IMR-90 (cell line): ENCODE measurements at regions not wholly inside any gene's neighbourhood (a gene's known extent, or its start where the extent isn't known, plus 50 kb on each side); places are given as distances from the start of the nearest gene placed in this dataset.

Source experiments
- ATAC-seq: fragments of 200-7000 bp; cut with Tn5 transposase; 2 replicates; pipeline ENCODE4 v1.9.1; 2020; ENCODE audit warnings: low read depth, mild to moderate bottlenecking, moderate library complexity
- BruUV-seq: library from RNA; stranded (reverse); fragments of 400-500 nt; replicated peaks from 2 replicates; lab custom pipeline; 2021; lab: Mats Ljungman, UMichigan
- CTCF ChIA-PET: fragments of 300-600 bp; formaldehyde crosslinking; extraction: SDS; loops from one replicate; lab custom pipeline; 2021; ENCODE audit warnings: antibody characterized with exemption; lab: Yijun Ruan, JAX
- POLR2A ChIA-PET: fragments of 300-600 bp; sonication (Branson Sonifier 250); formaldehyde crosslinking; loops from one replicate; lab custom pipeline; 2022; ENCODE audit warnings: antibody characterized with exemption; ENCODE audit not compliant: unreplicated experiment; lab: Charles Lee
- DNase-seq: peaks from one replicate; pipeline ENCODE4 v3.0.0; 2013
- H2AFZ ChIP-seq: replicated peaks from 2 replicates; pipeline ENCODE3; 2013; ENCODE audit warnings: low read length, mild to moderate bottlenecking; ENCODE audit not compliant: poor library complexity
- H2AK5ac ChIP-seq: 2 replicates; pipeline ENCODE4 v1.6.1; 2013; ENCODE audit warnings: low read depth, low read length, inconsistent platforms
- H2AK9ac ChIP-seq: replicated peaks from 2 replicates; pipeline ENCODE3; 2013; ENCODE audit warnings: mild to moderate bottlenecking, low read depth, low read length, moderate library complexity; ENCODE audit not compliant: poor library complexity
- H2BK120ac ChIP-seq: 2 replicates; pipeline ENCODE4 v1.6.1; 2013; ENCODE audit warnings: low read depth, low read length, inconsistent platforms
- H2BK15ac ChIP-seq: 3 replicates; pipeline ENCODE4 v1.6.1; 2013; ENCODE audit warnings: low read depth, low read length, inconsistent platforms
- H2BK20ac ChIP-seq: 2 replicates; pipeline ENCODE4 v1.6.1; 2013; ENCODE audit warnings: low read depth, mild to moderate bottlenecking, inconsistent platforms, low read length, moderate library complexity
- H2BK5ac ChIP-seq: 2 replicates; pipeline ENCODE4 v1.6.1; 2013; ENCODE audit warnings: mild to moderate bottlenecking, low read depth, low read length, inconsistent platforms; ENCODE audit not compliant: poor library complexity, severe bottlenecking
- H3K14ac ChIP-seq: replicated peaks from 2 replicates; pipeline ENCODE4 v1.6.1; 2013; ENCODE audit warnings: low read depth, low read length, inconsistent platforms
- H3K18ac ChIP-seq: 2 replicates; pipeline ENCODE4 v1.6.1; 2013; ENCODE audit warnings: low read depth, low read length, control low read depth
- H3K23ac ChIP-seq: 2 replicates; pipeline ENCODE4 v1.6.1; 2013; ENCODE audit warnings: low read depth, low read length, inconsistent platforms
- H3K27ac ChIP-seq: 2 replicates; pipeline ENCODE4 v1.5.1; 2013; ENCODE audit warnings: mild to moderate bottlenecking, control low read depth, low read length; ENCODE audit not compliant: insufficient read depth
- H3K27me3 ChIP-seq: 2 replicates; pipeline ENCODE4 v1.6.1; 2013; ENCODE audit warnings: low read length; ENCODE audit not compliant: control insufficient read depth, insufficient read depth
- H3K36me3 ChIP-seq: 2 replicates; pipeline ENCODE4 v1.6.1; 2013; ENCODE audit warnings: low read length, mixed read lengths; ENCODE audit not compliant: control insufficient read depth, insufficient read depth
- H3K4ac ChIP-seq: 2 replicates; pipeline ENCODE4 v1.6.1; 2013; ENCODE audit warnings: low read depth, low read length, inconsistent platforms
- H3K4me1 ChIP-seq: 2 replicates; pipeline ENCODE4 v1.6.1; 2013; ENCODE audit warnings: low read length, mixed read lengths; ENCODE audit not compliant: control insufficient read depth, insufficient read depth
- H3K4me2 ChIP-seq: 2 replicates; pipeline ENCODE4 v1.6.1; 2013; ENCODE audit warnings: low read depth, mild to moderate bottlenecking, control low read depth, low read length, moderate library complexity
- H3K4me3 ChIP-seq: 2 replicates; pipeline ENCODE4 v1.5.1; 2013; ENCODE audit warnings: low read depth, mild to moderate bottlenecking, control low read depth, low read length, moderate library complexity; ENCODE audit not compliant: insufficient read depth
- H3K56ac ChIP-seq: 2 replicates; pipeline ENCODE4 v1.6.1; 2013; ENCODE audit warnings: low read length, inconsistent platforms; ENCODE audit not compliant: insufficient read depth; ENCODE audit errors: extremely low read depth
- H3K79me1 ChIP-seq, 2 experiments: 2 replicates each; pipeline ENCODE4 v1.6.1; 2013; ENCODE audit warnings: low read length in 2 of 2, inconsistent platforms in 1 of 2, low read depth in 1 of 2
- H3K9ac ChIP-seq: 2 replicates; pipeline ENCODE4 v1.6.1; 2013; ENCODE audit warnings: low read depth, low read length, control low read depth
- H3K9me1 ChIP-seq: 2 replicates; pipeline ENCODE4 v1.6.1; 2013; ENCODE audit warnings: low read length, inconsistent platforms; ENCODE audit not compliant: insufficient read depth
- H3K9me3 ChIP-seq: 2 replicates; pipeline ENCODE4 v1.6.1; 2013; ENCODE audit warnings: low read length; ENCODE audit not compliant: control insufficient read depth, insufficient read depth
- H4K20me1 ChIP-seq: 2 replicates; pipeline ENCODE4 v1.6.1; 2013; ENCODE audit warnings: low read length, inconsistent platforms; ENCODE audit not compliant: insufficient read depth
- H4K5ac ChIP-seq: 2 replicates; pipeline ENCODE4 v1.6.1; 2013; ENCODE audit warnings: mild to moderate bottlenecking, low read depth, low read length, control low read depth
- H4K8ac ChIP-seq, 2 experiments: 2 replicates each; pipeline ENCODE4 v1.6.1; 2013; ENCODE audit warnings: low read depth in 2 of 2, low read length in 2 of 2, control low read depth in 1 of 2, inconsistent platforms in 1 of 2
- H4K91ac ChIP-seq: 2 replicates; pipeline ENCODE4 v1.6.1; 2013; ENCODE audit warnings: low read depth, low read length, inconsistent platforms; ENCODE audit not compliant: insufficient read depth
- CEBPB ChIP-seq: IDR thresholded peaks from 2 replicates; pipeline ENCODE4 v1.6.1; 2012; ENCODE audit warnings: low read depth, low read length, improper control_type of control experiment
- MAFK ChIP-seq: IDR thresholded peaks from 2 replicates; pipeline ENCODE4 v1.6.1; 2012; ENCODE audit warnings: low read depth, low read length, improper control_type of control experiment
- POLR2A ChIP-seq: IDR thresholded peaks from 2 replicates; pipeline ENCODE4 v1.6.1; 2012; ENCODE audit warnings: mild to moderate bottlenecking, low read depth, low read length
- WGBS, 2 experiments: methylation state at CpG; one replicate each; pipeline versions ENCODE4 v1.1.5 to v1.1.7; 2013; ENCODE audit warnings: missing lambda C conversion rate in 2 of 2; ENCODE audit not compliant: insufficient read length in 1 of 2; ENCODE audit errors: extremely low coverage in 2 of 2; 5-methylcytosine and 5-hydroxymethylcytosine counted together
- dilution Hi-C: fragments of 300-500 bp; cut with HindIII; formaldehyde crosslinking; loops from one replicate; pipeline ENCODE4 v1.14.3; 2018; ENCODE audit warnings: low sequenced_read_pairs; ENCODE audit not compliant: unreplicated experiment
- in situ Hi-C: fragments of 300-500 bp; cut with MboI; formaldehyde crosslinking; loops from 3 replicates; pipeline ENCODE4 v1.14.3; 2019; ENCODE audit warnings: low sequenced_read_pairs, inconsistent platforms, mixed read lengths
- intact Hi-C: fragments of 100-400 bp; cut with micrococcal nuclease; formaldehyde crosslinking; loops from 2 replicates; pipeline ENCODE4 v1.10.0; 2022

- Histone ChIP-seq H3K4me1 (no peaks in the 10 kb centered on the region), H4K20me1 (no peaks in the 10 kb centered on the region), H3K9me1 (peaks cover 3% of the 10 kb centered on the region; the same call in 1 of the 2 replicates), H3K9me3 (no peaks in the 10 kb centered on the region), H3K27ac (no peak overlapping the region), H3K79me1 (no peaks in the 10 kb centered on the region), H3K56ac (no peak overlapping the region), H2BK120ac (no peak overlapping the region), H2AK9ac (no peak overlapping the region), H3K4me3 (no peak overlapping the region), H4K91ac (no peak overlapping the region), H3K4ac (no peak overlapping the region), H2BK20ac (no peak overlapping the region), H3K9ac (no peak overlapping the region), H3K23ac (no peak overlapping the region), H4K8ac (no peak overlapping the region), H2AK5ac (no peak overlapping the region), H3K4me2 (no peak overlapping the region), H3K27me3 (no peaks in the 10 kb centered on the region), H2AFZ (no peak overlapping the region), H3K36me3 (no peaks in the 10 kb centered on the region), H3K14ac (no peak overlapping the region), H2BK15ac (no peak overlapping the region), H3K18ac (no peak overlapping the region), H4K5ac (no peak overlapping the region), H2BK5ac (no peak overlapping the region)
- intact Hi-C loops = no loop called here
- dilution Hi-C loops = no loop called here
- no peak for ATAC-seq
- DNase-seq = no peak
- TF ChIP-seq CEBPB (no peak), MAFK (no peak), POLR2A (no peak)
- ChIA-PET CTCF (interaction anchor here (1.2 kb wide), 1 partner anchor 201 kb away, joined by 3 read pairs; no protein-coding TSS in a partner anchor), POLR2A (no interaction called here)
- WGBS, 2 experiments = 50% methylated on average over 2 of the region's 10 CpGs; no CpG with 5 or more reads in 1 of the 2 experiments
- no TSS peak for BruUV-seq
- in situ Hi-C loops = no loop called here
These were observed 63.5 kb upstream of the ADGRF1 start for GRCh38 chr6:47105469-47106178.
